ENCODE measurements at regions not wholly inside any gene's neighbourhood (a gene's known extent, or its start where the extent isn't known, plus 50 kb on each side); places are given as distances from the start of the nearest gene placed in this dataset.

DNA sequence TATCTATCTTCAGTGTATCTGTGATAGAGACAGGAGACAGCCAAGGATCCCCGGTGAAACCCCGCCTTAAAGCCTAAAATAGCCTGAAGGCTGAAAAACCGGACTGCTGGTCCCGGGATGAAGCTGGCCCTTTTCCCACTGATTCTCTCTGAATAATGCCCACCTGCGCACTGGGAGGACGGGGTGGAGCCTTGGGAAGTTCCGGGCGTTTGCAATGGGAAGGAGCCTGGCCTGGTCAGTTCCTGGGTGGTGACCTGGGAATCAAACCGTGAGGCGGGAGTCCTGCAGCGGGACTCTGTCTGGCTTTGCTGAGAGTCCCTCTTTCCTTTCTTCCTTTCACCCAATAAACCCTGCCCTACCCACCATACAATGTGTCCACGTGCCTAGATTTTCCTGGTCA lies 157.9 kb downstream of the C3orf38 start:
- TF ChIP-seq, protein P1, sequence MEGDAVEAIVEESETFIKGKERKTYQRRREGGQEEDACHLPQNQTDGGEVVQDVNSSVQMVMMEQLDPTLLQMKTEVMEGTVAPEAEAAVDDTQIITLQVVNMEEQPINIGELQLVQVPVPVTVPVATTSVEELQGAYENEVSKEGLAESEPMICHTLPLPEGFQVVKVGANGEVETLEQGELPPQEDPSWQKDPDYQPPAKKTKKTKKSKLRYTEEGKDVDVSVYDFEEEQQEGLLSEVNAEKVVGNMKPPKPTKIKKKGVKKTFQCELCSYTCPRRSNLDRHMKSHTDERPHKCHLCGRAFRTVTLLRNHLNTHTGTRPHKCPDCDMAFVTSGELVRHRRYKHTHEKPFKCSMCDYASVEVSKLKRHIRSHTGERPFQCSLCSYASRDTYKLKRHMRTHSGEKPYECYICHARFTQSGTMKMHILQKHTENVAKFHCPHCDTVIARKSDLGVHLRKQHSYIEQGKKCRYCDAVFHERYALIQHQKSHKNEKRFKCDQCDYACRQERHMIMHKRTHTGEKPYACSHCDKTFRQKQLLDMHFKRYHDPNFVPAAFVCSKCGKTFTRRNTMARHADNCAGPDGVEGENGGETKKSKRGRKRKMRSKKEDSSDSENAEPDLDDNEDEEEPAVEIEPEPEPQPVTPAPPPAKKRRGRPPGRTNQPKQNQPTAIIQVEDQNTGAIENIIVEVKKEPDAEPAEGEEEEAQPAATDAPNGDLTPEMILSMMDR (IDR thresholded peaks at IDR 0.05; ENCODE audit: insufficient read depth, low read depth, low read length, missing control alignments): no peak
- H3K4me3 ChIP-seq (ENCODE audit: low read depth, low read length): no peak overlapping the region
- DNase-seq (ENCODE audit: low read depth): no peak

DNA sequence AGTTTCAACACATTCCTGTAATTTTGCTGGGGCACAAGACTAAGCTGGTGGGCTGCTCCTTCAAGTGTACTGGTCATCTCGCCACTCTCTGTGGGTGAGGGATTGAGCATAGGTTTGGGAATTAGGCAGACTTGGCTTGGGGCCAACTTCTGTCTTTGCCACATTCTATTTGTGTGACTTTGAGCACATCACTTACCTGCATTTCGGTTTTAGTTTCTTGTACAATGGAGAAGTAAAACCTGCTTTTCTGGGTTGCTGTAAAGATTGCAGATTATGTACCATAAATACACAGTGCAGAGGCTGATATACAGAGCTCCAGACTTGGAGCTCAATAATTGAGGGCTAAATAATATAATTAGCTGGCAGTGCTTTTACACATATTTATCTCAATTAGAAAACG lies 162.1 kb downstream of the C3orf38 start:
- H3K4me3 ChIP-seq (ENCODE audit: low read depth, low read length): no peak overlapping the region
- TF ChIP-seq, protein P1 (IDR thresholded peaks at IDR 0.05; ENCODE audit: insufficient read depth, low read depth, low read length, missing control alignments): no peak
- peak; percentile 20 for DNase-seq (ENCODE audit: low read depth)

DNA sequence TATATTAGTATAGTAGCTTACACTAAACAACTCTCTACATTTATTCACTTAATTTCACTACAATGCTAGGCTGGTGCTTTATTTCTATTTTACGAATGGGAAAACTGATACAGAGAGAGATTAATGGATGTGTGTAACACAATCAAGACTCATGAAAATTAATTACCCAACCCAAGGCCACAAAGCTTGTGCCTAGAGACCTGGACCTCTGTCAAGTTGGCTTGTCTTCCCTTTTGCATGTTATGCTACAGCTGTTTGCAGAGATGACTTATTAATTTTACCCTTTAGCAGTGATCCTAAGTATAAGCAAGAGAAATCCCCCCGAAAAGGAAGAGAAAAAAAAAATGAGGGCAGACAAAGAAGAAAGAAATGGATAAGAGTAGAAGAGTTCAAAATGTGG lies 162.5 kb downstream of the C3orf38 start:
- no peak for DNase-seq (ENCODE audit: low read depth)
- H3K4me3 ChIP-seq (ENCODE audit: low read depth, low read length): no peak overlapping the region
- TF ChIP-seq, protein P1 (IDR thresholded peaks at IDR 0.05; ENCODE audit: insufficient read depth, low read depth, low read length, missing control alignments): no peak

DNA sequence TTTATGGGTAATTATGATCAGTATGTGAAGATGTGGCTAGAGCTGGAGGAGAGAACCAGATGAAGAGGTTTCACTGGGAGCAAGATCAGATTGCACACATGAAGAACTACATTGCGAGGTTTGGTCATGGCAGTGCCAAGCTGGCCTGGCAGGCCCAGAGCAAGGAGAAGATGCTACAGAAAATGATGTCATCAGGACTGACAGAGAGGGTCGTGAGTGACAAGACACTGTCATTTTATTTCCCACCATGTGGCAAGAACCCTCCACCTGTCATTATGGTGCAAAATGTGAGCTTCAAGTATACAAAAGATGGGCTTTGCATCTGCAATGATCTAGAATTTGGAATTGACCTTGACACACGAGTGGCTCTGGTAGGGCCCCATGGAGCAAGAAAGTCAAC lies 168.3 kb downstream of the C3orf38 start:
- no peak overlapping the region for H3K4me3 ChIP-seq (ENCODE audit: low read depth, low read length)
- TF ChIP-seq, protein P1 (IDR thresholded peaks at IDR 0.05; ENCODE audit: insufficient read depth, low read depth, low read length, missing control alignments): no peak
- no peak for DNase-seq (ENCODE audit: low read depth)

DNA sequence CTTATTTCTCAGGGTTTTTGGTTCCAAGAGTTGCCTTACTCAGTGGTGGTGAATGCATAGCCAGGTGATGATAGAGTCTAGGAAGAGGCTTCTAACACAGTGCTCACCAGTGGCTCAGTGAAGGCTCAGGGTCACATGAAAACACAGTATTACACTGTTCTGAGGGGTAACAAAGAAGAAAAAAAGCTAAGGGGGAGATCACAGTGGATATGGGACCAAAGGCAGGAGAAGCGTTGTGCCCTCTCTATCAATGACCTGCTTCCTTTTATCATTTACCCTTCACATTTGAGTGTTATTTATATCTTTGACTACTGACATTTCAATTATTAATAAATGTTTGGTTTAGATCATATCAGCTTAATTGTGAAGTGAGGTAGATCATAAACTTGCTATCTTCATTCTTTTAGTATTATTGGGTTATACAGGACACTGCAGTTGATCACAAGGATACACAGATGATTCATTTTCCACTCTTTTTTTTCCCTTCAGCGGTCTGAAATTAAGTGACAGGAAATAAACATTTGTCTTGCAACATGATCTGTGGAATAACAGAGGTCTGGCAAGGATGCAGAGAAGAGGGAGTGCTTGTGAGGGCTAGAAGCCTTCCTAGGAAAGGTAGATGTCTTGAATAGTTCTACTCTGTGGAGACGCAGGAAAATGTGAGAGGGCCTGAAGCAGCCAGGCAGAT lies 171.7 kb downstream of the C3orf38 start:
- TF ChIP-seq, protein P1 (IDR thresholded peaks at IDR 0.05; ENCODE audit: insufficient read depth, low read depth, low read length, missing control alignments): no peak
- DNase-seq (ENCODE audit: low read depth): no peak
- H3K4me3 ChIP-seq (ENCODE audit: low read depth, low read length): no peak overlapping the region

DNA sequence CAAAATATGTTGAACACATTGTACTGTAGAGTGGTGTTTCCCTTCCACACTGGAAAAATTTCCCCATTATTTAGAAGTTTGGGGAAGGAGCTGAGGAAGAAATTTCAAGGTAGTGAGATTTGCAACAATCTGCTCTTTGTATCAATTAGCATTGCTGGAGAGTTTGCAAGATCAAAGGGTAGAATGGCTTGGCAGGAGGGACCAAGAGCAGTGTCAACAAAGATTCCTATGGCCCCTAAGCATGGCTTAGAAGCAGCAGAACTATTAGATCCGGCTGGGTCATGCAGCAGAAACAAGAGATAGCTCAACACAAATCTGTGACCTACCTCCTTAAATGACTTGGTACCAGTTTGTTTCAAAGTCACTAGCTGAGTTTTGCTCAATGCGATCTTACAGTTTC lies 175.0 kb downstream of the C3orf38 start:
- TF ChIP-seq, protein P1 (IDR thresholded peaks at IDR 0.05; ENCODE audit: insufficient read depth, low read depth, low read length, missing control alignments): no peak
- no peak overlapping the region for H3K4me3 ChIP-seq (ENCODE audit: low read depth, low read length)
- no peak for DNase-seq (ENCODE audit: low read depth)
